PC-9 (cell line): ENCODE measurements at regions not wholly inside any gene's neighbourhood (a gene's known extent, or its start where the extent isn't known, plus 50 kb on each side); places are given as distances from the start of the nearest gene placed in this dataset.

Source experiments
- BruUV-seq: library from RNA; stranded (reverse); fragments of 400-500 nt; replicated peaks from 2 replicates; lab custom pipeline; 2021; lab: Mats Ljungman, UMichigan
- CTCF ChIA-PET: fragments of 300-600 bp; sonication (Branson Sonifier 250); formaldehyde crosslinking; loops from one replicate; lab custom pipeline; 2022; ENCODE audit warnings: antibody characterized with exemption; lab: Charles Lee
- POLR2A ChIA-PET: fragments of 300-600 bp; sonication (Branson Sonifier 250); formaldehyde crosslinking; loops from one replicate; lab custom pipeline; 2022; ENCODE audit warnings: antibody characterized with exemption; ENCODE audit not compliant: unreplicated experiment; lab: Charles Lee
- DNase-seq, 2 experiments: peaks; one replicate each; pipeline versions ENCODE4 v3.0.0 to v3.0.0-alpha.2; 2015 to 2022; ENCODE audit warnings: mixed read lengths in 1 of 2
- H2AFZ ChIP-seq: fragments of 200-600 bp; sonication (generic); 2 replicates; pipeline ENCODE4 v1.8.1; 2017; ENCODE audit warnings: antibody characterized with exemption
- H3F3A ChIP-seq: fragments of 200-600 bp; sonication (generic); 2 replicates; pipeline ENCODE4 v1.8.1; 2017; ENCODE audit warnings: antibody characterized with exemption, mild to moderate bottlenecking, low read depth; ENCODE audit not compliant: insufficient read depth
- H3K27ac ChIP-seq: fragments of 200-600 bp; sonication (generic); 2 replicates; pipeline ENCODE4 v1.6.1; 2016; ENCODE audit warnings: mixed run types
- H3K27me3 ChIP-seq: fragments of 200-600 bp; sonication (generic); 2 replicates; pipeline ENCODE4 v1.6.1; 2016; ENCODE audit warnings: low read depth, mixed run types; ENCODE audit not compliant: insufficient read depth
- H3K36me3 ChIP-seq: fragments of 200-600 bp; sonication (generic); 2 replicates; pipeline ENCODE4 v1.6.1; 2016; ENCODE audit warnings: low read depth, mixed run types
- H3K4me1 ChIP-seq: fragments of 200-600 bp; sonication (generic); replicated peaks from 2 replicates; pipeline ENCODE4 v1.6.1; 2016; ENCODE audit warnings: mixed run types; ENCODE audit not compliant: insufficient read depth
- H3K4me2 ChIP-seq: fragments of 200-600 bp; sonication (generic); 2 replicates; pipeline ENCODE4 v1.6.1; 2017; ENCODE audit warnings: mixed run types
- H3K4me3 ChIP-seq: fragments of 200-600 bp; sonication (generic); 2 replicates; pipeline ENCODE4 v1.6.1; 2016; ENCODE audit warnings: mixed run types
- H3K79me2 ChIP-seq: fragments of 200-600 bp; sonication (generic); 2 replicates; pipeline ENCODE4 v1.6.1; 2017; ENCODE audit warnings: low read depth, mixed run types
- H3K9me2 ChIP-seq: fragments of 200-600 bp; sonication (generic); 2 replicates; pipeline ENCODE4 v1.8.1; 2017; ENCODE audit warnings: mild to moderate bottlenecking; ENCODE audit not compliant: insufficient read depth
- H3K9me3 ChIP-seq: fragments of 200-600 bp; sonication (generic); 2 replicates; pipeline ENCODE4 v1.8.1; 2016; ENCODE audit warnings: low read depth; ENCODE audit not compliant: insufficient read depth
- H4K20me1 ChIP-seq: fragments of 200-600 bp; sonication (generic); 2 replicates; pipeline ENCODE4 v1.8.1; 2017; ENCODE audit not compliant: insufficient read depth
- EZH2 ChIP-seq: fragments of 200-600 bp; sonication (generic); IDR thresholded peaks from 2 replicates; pipeline ENCODE4 v1.8.0; 2017; ENCODE audit warnings: antibody characterized with exemption, low read depth
- intact Hi-C: fragments of 100-400 bp; cut with micrococcal nuclease; formaldehyde crosslinking; loops from one replicate; pipeline ENCODE4 v1.10.0; 2022; ENCODE audit not compliant: unreplicated experiment
- TF ChIP-seq, protein P1 (sequence below): fragments of 200-600 bp; sonication (generic); conservative IDR thresholded peaks from 2 replicates; pipeline ENCODE4 v1.6.1; 2017; ENCODE audit warnings: mixed run types, antibody characterized with exemption, mild to moderate bottlenecking, moderate library complexity

GRCh38 chr3:147775816-147776530 is 366.8 kb downstream of the ZIC1 start:
- no peak overlapping the region for H3K4me3 ChIP-seq
- no peaks in the 10 kb centered on the region for H3K79me2 ChIP-seq
- no peak overlapping the region for H3K4me2 ChIP-seq
- no peak overlapping the region for H3K27ac ChIP-seq
- no peaks in the 10 kb centered on the region for H3F3A ChIP-seq
- TF ChIP-seq EZH2 = no peak
- TF ChIP-seq, protein P1, sequence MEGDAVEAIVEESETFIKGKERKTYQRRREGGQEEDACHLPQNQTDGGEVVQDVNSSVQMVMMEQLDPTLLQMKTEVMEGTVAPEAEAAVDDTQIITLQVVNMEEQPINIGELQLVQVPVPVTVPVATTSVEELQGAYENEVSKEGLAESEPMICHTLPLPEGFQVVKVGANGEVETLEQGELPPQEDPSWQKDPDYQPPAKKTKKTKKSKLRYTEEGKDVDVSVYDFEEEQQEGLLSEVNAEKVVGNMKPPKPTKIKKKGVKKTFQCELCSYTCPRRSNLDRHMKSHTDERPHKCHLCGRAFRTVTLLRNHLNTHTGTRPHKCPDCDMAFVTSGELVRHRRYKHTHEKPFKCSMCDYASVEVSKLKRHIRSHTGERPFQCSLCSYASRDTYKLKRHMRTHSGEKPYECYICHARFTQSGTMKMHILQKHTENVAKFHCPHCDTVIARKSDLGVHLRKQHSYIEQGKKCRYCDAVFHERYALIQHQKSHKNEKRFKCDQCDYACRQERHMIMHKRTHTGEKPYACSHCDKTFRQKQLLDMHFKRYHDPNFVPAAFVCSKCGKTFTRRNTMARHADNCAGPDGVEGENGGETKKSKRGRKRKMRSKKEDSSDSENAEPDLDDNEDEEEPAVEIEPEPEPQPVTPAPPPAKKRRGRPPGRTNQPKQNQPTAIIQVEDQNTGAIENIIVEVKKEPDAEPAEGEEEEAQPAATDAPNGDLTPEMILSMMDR = no peak
- ChIA-PET POLR2A (no interaction called here), CTCF (no interaction called here)
- DNase-seq = no peak
- H3K4me1 ChIP-seq = no peaks in the 10 kb centered on the region
- H4K20me1 ChIP-seq = no peaks in the 10 kb centered on the region
- intact Hi-C loops = no loop called here
- no peak overlapping the region for H2AFZ ChIP-seq
- no TSS peak for BruUV-seq
- no peaks in the 10 kb centered on the region for H3K9me2 ChIP-seq
- no peaks in the 10 kb centered on the region for H3K27me3 ChIP-seq
- no peaks in the 10 kb centered on the region for H3K36me3 ChIP-seq
- no peaks in the 10 kb centered on the region for H3K9me3 ChIP-seq

GRCh38 chr3:147793841-147794240 is 384.7 kb downstream of the ZIC1 start:
- POLR2A ChIA-PET = no interaction called here
- Histone ChIP-seq H3K4me3 (no peak overlapping the region), H3K27me3 (no peaks in the 10 kb centered on the region), H3K36me3 (no peaks in the 10 kb centered on the region), H4K20me1 (no peaks in the 10 kb centered on the region), H2AFZ (no peak overlapping the region), H3K27ac (no peak overlapping the region), H3K4me2 (no peak overlapping the region), H3F3A (no peaks in the 10 kb centered on the region), H3K9me3 (no peaks in the 10 kb centered on the region), H3K79me2 (no peaks in the 10 kb centered on the region), H3K4me1 (no peaks in the 10 kb centered on the region), H3K9me2 (no peaks in the 10 kb centered on the region)
- TF ChIP-seq, protein P1 = no peak
- TF ChIP-seq EZH2 = no peak
- CTCF ChIA-PET = no interaction called here
- intact Hi-C loops = no loop called here
- no TSS peak for BruUV-seq
- DNase-seq = no peak

DNA sequence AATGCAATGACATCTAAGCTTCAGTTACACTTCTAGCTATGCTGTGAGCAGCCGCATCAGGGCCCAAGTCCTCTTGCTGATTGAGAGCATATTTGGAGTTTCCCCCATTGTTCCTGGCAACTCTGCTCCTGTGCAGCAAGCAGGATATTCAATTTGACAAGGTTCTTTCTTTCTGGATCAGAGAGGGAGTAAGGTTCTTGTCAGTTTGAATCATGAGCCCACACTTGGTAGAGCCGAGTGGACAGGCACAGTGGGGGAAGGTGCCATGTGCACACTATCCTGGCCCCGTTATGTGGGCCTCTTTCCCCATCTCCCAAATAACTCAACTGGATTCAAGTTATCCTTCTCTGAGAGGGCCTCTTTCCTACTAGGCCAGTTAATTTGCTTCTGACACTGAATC is 385.4 kb downstream of the ZIC1 start:
- ChIA-PET POLR2A (no interaction called here), CTCF (no interaction called here)
- intact Hi-C loops = no loop called here
- H3K79me2 ChIP-seq = no peaks in the 10 kb centered on the region
- H4K20me1 ChIP-seq = no peaks in the 10 kb centered on the region
- no peak overlapping the region for H3K4me3 ChIP-seq
- no peak for TF ChIP-seq EZH2
- TF ChIP-seq, protein P1 = no peak
- no peaks in the 10 kb centered on the region for H3K27me3 ChIP-seq
- no peak for DNase-seq
- no peak overlapping the region for H2AFZ ChIP-seq
- no peak overlapping the region for H3K27ac ChIP-seq
- no peaks in the 10 kb centered on the region for H3F3A ChIP-seq
- H3K4me2 ChIP-seq = no peak overlapping the region
- no peaks in the 10 kb centered on the region for H3K9me2 ChIP-seq
- H3K9me3 ChIP-seq = no peaks in the 10 kb centered on the region
- H3K36me3 ChIP-seq = no peaks in the 10 kb centered on the region
- no peaks in the 10 kb centered on the region for H3K4me1 ChIP-seq
- no TSS peak for BruUV-seq
